ENCODE measurements at regions not wholly inside any gene's neighbourhood (a gene's known extent, or its start where the extent isn't known, plus 50 kb on each side); places are given as distances from the start of the nearest gene placed in this dataset.

DNA sequence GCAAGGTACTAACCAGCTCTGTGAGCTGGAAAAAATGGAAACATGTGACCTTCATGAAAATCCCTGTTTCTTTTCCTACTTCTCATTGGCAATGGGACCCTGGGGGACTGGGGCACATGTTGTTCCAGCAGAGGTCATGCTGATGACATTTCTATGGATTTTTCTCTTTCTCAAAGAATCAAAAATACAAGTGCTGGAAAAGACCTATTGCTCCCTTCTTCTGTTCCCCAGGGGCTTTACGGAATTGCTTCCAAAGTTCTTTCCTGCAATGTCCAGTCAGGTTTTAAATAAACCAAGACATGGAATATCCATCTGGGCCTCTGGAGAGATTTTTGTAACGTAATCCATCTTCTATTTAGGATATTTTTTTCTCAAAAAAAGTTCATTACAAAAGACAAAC lies 1006.1 kb upstream of the CELF4 start:
- Histone ChIP-seq H4K20me1 (ENCODE audit: insufficient read depth, low read length) (no peaks in the 10 kb centered on the region), H2AFZ (ENCODE audit: low read length) (no peak overlapping the region), H3K4me2 (ENCODE audit: low read length) (no peak overlapping the region), H3K4me3 (ENCODE audit: low read depth, low read length, poor library complexity, severe bottlenecking) (no peak overlapping the region), H3K27ac (ENCODE audit: low read depth, low read length, poor library complexity, severe bottlenecking) (no peak overlapping the region), H3K36me3 (ENCODE audit: insufficient read depth, low read length) (no peaks in the 10 kb centered on the region), H3K9me2 (ENCODE audit: insufficient read depth, low read length) (no peaks in the 10 kb centered on the region), H3K79me2 (ENCODE audit: insufficient read depth, low read depth, low read length) (no peaks in the 10 kb centered on the region), H3K9me3 (ENCODE audit: low read length) (no peaks in the 10 kb centered on the region), H3K4me1 (ENCODE audit: insufficient read depth, low read length, poor library complexity, severe bottlenecking) (no peaks in the 10 kb centered on the region)
- no peak for TF ChIP-seq EZH2phosphoT487 (IDR thresholded peaks at IDR 0.05; ENCODE audit: borderline replicate concordance, low read depth, low read length)
- TF ChIP-seq, protein P1, sequence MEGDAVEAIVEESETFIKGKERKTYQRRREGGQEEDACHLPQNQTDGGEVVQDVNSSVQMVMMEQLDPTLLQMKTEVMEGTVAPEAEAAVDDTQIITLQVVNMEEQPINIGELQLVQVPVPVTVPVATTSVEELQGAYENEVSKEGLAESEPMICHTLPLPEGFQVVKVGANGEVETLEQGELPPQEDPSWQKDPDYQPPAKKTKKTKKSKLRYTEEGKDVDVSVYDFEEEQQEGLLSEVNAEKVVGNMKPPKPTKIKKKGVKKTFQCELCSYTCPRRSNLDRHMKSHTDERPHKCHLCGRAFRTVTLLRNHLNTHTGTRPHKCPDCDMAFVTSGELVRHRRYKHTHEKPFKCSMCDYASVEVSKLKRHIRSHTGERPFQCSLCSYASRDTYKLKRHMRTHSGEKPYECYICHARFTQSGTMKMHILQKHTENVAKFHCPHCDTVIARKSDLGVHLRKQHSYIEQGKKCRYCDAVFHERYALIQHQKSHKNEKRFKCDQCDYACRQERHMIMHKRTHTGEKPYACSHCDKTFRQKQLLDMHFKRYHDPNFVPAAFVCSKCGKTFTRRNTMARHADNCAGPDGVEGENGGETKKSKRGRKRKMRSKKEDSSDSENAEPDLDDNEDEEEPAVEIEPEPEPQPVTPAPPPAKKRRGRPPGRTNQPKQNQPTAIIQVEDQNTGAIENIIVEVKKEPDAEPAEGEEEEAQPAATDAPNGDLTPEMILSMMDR (conservative IDR thresholded peaks at IDR 0.05; ENCODE audit: low read length) = no peak
- ChIA-PET CTCF (ENCODE audit: unreplicated experiment) (no interaction called here), POLR2A (no interaction called here)
- DNase-seq (ENCODE audit: low spot score) = no peak
- intact Hi-C loops (cut with micrococcal nuclease; ENCODE audit: unreplicated experiment) = no loop called here
- BruUV-seq (replicated peaks) = no TSS peak

DNA sequence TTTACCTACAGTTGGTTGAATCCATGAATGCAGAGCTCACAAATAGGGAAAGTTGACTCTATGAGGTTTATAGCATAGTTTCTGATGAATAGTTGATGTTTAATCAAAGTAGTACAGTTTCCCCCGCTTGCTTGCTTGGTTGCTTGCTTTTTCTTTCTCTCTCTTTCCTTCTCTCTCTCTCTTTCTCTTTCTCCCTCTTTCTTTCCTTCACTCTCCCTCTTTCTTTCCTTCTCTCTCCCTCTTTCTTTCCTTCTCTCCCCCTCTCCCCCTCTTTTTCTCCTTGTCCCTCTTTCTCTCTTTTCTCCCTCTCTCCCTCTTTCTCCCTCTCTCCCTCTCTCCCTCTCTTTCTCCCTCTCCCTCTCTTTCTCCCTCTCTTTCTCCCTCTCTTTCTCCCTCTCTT lies 999.9 kb upstream of the CELF4 start:
- no peaks in the 10 kb centered on the region for H3K4me1 ChIP-seq (ENCODE audit: insufficient read depth, low read length, poor library complexity, severe bottlenecking)
- no peak for TF ChIP-seq EZH2phosphoT487 (IDR thresholded peaks at IDR 0.05; ENCODE audit: borderline replicate concordance, low read depth, low read length)
- TF ChIP-seq, protein P1 (conservative IDR thresholded peaks at IDR 0.05; ENCODE audit: low read length) = no peak
- H3K27ac ChIP-seq (ENCODE audit: low read depth, low read length, poor library complexity, severe bottlenecking) = no peak overlapping the region
- H3K36me3 ChIP-seq (ENCODE audit: insufficient read depth, low read length) = no peaks in the 10 kb centered on the region
- no peaks in the 10 kb centered on the region for H4K20me1 ChIP-seq (ENCODE audit: insufficient read depth, low read length)
- intact Hi-C loops (cut with micrococcal nuclease; ENCODE audit: unreplicated experiment) = no loop called here
- ChIA-PET CTCF (ENCODE audit: unreplicated experiment) (no interaction called here), POLR2A (no interaction called here)
- BruUV-seq (replicated peaks) = no TSS peak
- H3K79me2 ChIP-seq (ENCODE audit: insufficient read depth, low read depth, low read length) = no peaks in the 10 kb centered on the region
- H2AFZ ChIP-seq (ENCODE audit: low read length) = no peak overlapping the region
- no peak overlapping the region for H3K4me3 ChIP-seq (ENCODE audit: low read depth, low read length, poor library complexity, severe bottlenecking)
- H3K9me2 ChIP-seq (ENCODE audit: insufficient read depth, low read length) = no peaks in the 10 kb centered on the region
- no peaks in the 10 kb centered on the region for H3K9me3 ChIP-seq (ENCODE audit: low read length)
- no peak for DNase-seq (ENCODE audit: low spot score)
- no peak overlapping the region for H3K4me2 ChIP-seq (ENCODE audit: low read length)

DNA sequence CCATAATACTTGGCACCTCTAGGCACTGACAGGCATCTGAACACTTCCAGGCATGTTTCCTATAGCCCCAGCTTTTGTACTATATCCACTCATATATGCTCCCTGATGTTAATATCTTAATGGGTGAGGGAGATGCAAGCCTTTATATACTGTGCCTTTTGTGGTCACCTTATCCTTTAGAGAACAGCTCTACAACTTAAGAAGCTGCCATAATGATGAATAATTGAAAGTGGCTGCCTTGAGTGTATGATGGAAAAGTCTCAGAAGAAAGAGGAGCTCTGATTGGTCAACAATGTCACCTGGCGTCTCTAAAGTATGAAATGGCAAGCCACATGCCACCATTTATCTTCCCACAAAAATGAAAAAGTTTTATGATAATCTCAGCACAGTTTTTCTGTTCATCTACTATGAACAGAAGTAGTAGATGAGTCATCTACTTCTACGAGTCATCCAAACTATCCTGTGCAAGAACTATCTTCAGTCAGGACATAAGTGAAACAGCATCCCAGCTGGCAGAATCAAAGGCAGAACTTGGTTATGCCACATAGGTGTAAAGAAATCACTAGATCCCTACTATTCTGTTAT lies 997.9 kb upstream of the CELF4 start:
- H3K79me2 ChIP-seq (ENCODE audit: insufficient read depth, low read depth, low read length) = no peaks in the 10 kb centered on the region
- H3K36me3 ChIP-seq (ENCODE audit: insufficient read depth, low read length) = no peaks in the 10 kb centered on the region
- ChIA-PET POLR2A (no interaction called here), CTCF (ENCODE audit: unreplicated experiment) (no interaction called here)
- no peaks in the 10 kb centered on the region for H3K9me2 ChIP-seq (ENCODE audit: insufficient read depth, low read length)
- no peak overlapping the region for H2AFZ ChIP-seq (ENCODE audit: low read length)
- no TSS peak for BruUV-seq (replicated peaks)
- no peaks in the 10 kb centered on the region for H3K4me1 ChIP-seq (ENCODE audit: insufficient read depth, low read length, poor library complexity, severe bottlenecking)
- H3K4me2 ChIP-seq (ENCODE audit: low read length) = no peak overlapping the region
- no peak for DNase-seq (ENCODE audit: low spot score)
- TF ChIP-seq, protein P1 (conservative IDR thresholded peaks at IDR 0.05; ENCODE audit: low read length) = no peak
- no peak for TF ChIP-seq EZH2phosphoT487 (IDR thresholded peaks at IDR 0.05; ENCODE audit: borderline replicate concordance, low read depth, low read length)
- no peaks in the 10 kb centered on the region for H3K9me3 ChIP-seq (ENCODE audit: low read length)
- intact Hi-C loops (cut with micrococcal nuclease; ENCODE audit: unreplicated experiment) = no loop called here
- H3K4me3 ChIP-seq (ENCODE audit: low read depth, low read length, poor library complexity, severe bottlenecking) = no peak overlapping the region
- no peak overlapping the region for H3K27ac ChIP-seq (ENCODE audit: low read depth, low read length, poor library complexity, severe bottlenecking)
- H4K20me1 ChIP-seq (ENCODE audit: insufficient read depth, low read length) = no peaks in the 10 kb centered on the region
